ENCODE measurements at regions not wholly inside any gene's neighbourhood (a gene's known extent, or its start where the extent isn't known, plus 50 kb on each side); places are given as distances from the start of the nearest gene placed in this dataset.

DNA sequence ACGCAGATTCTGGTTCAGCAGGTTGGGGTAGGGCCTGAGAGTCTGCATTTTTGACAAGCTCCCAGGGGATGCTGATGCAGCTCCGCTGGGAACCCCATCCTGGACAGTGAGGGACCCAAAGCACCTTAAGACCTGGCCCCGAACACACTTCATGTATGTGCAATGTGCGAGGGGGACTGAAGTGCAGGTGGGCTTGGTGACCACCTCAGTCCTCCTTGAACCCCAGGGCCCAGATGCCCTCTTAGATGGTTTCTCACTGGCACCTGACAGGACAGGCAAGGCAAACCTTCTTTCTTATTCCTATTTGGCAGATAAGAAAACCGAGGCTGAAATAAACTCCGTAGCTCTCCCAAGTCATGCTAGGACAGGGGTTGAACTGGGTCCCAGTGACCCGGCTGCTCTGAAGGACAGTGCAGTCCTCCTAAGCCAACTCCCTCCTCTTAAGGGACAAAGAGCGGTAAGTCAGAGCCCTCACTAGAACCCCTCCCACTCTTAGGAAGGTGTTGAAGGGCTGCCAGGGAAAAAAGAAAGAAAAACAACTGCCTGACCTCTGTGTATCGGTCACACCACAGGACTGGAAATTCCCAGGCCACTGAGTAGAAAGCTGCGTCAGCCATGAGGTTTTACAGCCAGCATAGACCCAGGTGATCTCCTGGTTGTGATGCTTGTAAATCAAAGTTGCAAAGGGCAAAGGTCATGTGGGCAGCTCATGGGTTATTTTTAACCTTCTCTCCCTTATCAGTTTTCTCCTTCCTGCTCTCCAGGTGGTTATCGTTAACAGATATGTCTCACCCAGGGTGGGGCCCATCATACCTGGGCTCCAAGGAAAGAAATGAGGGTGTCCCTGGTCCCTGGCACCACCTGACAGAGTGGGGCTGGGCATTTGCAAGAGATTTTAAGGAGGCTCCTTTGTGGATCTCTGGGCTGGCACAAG, 90.9 kb upstream of the SMNDC1 start:
- peak; percentile 90 for FAIRE-seq
- peak; percentile 96 for DNase-seq (ENCODE audit: low spot score)

DNA sequence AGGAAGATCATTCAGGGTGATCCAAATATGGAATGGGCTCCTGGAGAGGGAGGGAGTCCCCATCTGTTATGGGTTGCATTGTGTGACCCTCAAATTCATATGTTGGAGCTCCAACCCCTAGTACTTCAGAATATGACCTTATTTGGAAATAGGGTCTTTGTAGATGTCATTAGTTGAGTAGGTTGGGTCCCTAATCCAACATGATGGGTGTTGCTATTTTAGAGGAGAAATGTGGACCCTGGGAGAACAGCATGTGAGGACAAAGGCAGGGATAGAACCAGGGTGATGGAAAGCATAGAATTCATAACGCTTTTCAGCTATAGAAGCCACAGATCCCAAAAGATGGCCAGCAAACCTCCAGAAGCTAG, 91.5 kb upstream of the SMNDC1 start:
- DNase-seq (ENCODE audit: low spot score), result no peak
- no peak for FAIRE-seq

DNA sequence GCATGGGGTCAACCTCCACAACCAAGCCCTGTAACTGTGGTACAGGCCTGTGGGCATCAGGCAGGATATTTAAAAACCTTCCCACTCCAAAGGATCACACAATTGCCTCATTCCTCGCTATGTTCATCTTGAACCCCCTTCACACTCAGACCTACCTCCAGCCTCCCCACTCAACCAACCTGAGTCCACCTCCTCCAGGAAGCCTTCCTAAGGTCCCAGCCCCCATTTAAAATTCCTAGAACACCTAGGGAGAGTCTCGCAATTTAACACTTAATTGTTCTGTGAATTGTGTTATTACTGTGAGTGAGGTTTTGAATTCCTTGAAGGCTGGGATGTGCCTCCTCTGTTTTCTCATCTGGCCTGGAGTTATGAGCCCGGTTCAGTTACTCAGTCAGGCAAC, 93.1 kb upstream of the SMNDC1 start:
- no peak for FAIRE-seq

DNA sequence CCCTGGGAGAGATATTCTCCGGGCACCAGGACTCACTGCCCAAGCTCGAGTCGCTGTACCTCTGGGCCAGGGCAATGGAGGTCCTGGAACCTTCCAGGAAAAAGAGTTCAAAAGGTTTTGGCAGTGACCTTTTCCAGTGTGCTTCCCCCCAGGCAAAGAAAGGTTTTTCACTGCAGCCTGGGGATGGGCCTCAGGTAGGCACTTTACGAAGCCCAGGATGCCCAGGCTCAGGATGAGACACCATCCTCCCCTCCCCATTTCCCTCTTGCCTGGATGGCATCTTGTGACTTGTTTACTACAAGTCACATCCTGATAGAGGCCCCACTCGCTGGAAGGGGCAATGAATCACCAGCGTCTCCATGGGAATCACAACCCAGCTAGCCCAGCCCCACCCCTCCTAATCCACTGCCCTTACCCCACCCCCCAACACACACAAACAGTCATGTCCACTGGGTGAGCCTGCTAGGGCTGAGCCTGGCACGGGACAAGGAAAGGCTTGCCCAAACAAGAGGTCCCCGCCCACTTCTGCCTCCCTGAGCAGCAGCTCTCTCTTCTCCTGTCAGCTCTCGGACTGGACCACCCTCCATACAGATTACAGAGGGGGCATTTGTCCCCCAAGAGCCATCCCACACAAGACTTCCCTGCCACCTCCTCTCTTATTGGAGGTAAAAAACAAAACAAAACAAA, 93.8 kb upstream of the SMNDC1 start:
- FAIRE-seq, result peak; percentile 46
- DNase-seq (ENCODE audit: low spot score), result peak; percentile 95

More for the DNA sequence above, 93.1 kb upstream of the SMNDC1 start:
- no peak for DNase-seq (ENCODE audit: low spot score)

DNA sequence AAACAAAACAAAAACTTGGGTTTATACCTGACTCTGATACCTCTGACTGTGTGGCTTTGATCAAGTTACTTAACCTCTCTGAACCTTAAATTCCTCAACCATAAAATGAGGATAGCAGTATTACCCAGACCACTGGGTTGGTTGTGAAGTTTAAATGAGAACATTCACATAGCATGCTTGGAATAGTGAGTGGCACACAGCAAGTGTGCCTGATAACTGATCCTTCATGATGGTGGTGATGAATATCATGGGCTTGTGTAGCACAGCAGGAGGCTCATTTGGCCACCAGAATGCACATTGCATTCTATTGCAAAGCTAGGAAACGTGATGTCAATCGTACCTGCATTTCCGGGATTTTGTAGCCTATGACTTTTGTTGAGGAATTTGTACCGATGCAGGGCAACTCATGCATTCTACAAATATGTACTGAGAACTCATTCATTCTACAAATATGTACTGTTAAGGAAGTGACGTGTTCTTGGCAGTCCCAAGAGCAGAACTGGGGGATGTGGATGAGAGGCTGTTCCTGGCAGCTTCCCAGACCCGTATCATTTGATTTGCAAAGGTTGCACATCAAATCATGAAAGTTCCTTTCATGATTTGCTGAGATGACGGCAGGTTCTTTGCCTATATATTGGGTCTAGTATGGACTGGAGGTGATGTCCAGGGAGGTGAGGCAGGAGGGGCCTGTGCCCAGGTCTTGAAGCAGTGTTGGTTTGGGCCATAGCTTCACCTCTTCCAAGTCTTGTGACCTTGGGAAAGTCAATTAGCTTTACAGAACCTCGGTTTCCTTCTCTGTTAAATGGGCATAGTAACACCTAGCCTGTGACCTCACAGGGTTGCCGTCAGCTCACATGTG, 94.6 kb upstream of the SMNDC1 start:
- FAIRE-seq, result peak; percentile 74
- peak; percentile 99 for DNase-seq (ENCODE audit: low spot score)

DNA sequence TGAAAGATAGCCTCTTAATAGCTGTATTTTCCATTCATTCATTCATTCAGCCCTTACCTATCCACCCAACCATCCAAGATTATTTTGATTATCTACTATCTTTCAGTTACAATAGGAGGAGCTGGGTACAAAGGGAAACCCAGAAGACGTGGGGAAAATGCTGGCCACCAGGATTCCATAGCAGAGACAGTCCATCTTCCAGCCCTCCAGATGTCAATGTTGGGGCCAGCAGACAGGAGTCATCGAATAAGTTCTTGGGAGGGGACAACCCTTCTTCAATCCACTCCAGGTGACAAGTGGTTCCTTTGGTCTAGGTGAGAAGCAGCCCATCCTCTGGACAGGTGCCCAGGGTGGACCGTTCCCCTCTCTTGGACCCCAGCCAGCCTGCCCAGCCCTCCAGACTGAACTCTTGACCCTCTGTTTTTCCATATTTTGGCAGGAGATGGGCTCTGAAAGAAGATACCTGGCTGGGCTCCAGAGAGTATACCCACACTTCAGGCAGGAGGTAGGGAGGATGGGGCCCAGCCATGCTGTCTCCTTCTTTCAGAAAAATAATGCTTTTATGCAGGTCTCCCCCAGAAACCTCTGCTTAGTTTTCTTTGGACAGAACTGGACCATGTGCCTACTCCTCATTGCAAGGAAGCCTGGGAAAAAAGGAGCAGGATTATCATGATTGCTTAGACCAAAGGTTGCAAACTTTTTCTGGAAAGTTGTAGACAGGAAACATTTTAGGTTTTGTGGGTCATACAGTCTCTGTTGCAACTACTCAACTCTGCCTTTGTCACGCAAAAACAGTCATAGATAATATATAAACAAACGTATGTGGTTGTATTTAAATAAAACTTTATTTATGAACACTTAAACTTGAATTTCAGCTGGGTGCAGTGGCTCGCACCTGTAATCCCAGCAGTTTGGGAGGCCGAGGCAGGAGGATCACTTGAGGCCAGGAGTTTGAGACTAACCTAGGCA, 95.5 kb upstream of the SMNDC1 start:
- no peak for FAIRE-seq
- DNase-seq (ENCODE audit: low spot score), result no peak

DNA sequence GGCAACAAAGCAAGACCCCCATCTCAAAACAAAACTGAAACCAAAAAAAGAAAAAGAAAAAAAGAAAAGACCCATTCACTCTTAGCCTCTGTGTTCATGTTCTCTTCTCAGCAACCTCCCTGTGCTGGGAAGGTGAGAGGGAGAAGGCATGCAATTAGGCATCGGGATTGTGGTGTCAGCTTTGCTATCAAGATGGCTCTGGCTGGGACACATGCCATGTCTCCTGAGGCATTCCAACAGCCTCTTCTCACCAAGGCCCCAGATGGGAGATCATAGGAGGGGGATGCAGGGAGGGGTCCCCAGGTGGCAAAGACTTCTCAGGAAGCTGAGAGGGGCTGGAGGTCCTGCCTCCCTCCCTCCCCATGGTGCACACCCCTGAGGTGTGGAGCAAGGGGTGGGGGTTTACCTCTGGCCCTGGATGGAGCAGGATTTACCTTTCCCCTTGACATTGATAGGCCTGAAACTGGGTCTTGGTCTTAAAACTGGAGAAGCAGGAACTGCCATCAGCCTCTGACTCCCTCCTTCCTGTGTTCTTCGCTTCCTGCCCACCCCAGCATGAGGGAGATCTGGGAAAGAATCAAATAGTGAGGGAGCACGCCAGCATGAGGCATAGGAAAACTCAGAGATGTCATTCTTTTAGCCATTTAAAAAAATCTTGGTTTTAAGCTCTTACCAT, 96.2 kb upstream of the DUSP5 start:
- no peak for DNase-seq (ENCODE audit: low spot score)
- no peak for FAIRE-seq

DNA sequence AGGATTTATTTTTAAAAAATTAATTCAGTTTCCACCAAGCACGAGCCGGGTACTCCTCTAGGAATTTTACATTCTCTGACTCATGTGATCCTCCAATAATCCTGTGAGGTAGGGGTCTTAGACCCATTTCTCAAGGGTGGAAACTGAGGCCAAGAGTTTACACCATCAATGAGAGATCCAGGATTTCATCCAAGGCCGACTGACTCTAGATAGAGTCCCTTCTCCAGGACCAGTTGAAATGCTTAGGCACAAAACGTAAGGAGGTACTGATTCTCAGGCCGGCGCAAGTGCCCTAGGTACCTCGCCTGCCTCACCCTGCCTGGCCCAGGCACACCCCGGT, 95.7 kb upstream of the DUSP5 start:
- DNase-seq (ENCODE audit: low spot score), result no peak
- FAIRE-seq, result no peak

DNA sequence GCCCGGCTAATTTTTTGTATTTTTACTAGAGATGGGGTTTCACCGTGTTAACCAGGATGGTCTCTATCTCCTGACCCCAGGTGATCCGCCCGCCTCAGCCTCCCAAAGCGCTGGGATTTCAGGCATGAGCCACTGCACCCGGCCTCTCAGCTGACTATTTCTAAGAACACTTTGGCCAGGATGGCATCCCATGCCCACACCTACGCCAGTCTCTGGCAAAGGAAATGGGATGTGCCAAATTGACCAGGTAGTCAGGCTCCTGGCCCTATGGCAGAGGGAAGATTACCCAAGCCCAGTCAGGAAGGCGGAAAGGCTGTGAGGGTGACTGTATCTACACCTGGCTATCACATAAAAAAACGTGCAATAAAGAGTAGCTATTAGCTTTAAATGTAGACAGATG, 94.1 kb upstream of the DUSP5 start:
- DNase-seq (ENCODE audit: low spot score), result no peak
- FAIRE-seq, result no peak

DNA sequence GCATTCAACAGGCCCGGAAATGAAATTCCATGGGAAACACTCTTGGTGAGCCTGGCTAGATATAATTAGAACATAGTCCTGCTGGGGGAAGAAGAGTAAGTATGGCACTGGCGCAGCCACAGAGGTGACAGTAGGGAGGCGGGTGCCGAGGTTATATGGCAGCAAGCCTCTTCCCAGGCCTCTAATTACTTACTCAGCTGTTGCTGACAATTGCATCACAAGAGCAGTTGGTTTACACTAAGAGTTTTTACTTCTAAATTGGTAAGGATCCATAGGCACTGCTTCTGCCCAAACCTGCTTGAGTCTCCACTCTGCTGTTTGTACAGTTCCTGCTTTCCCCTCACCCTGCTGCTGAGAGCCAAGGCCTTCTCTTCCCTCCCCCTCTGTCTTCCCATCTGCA, 93.3 kb upstream of the DUSP5 start:
- FAIRE-seq (no peak), DNase-seq (ENCODE audit: low spot score) (no peak)

DNA sequence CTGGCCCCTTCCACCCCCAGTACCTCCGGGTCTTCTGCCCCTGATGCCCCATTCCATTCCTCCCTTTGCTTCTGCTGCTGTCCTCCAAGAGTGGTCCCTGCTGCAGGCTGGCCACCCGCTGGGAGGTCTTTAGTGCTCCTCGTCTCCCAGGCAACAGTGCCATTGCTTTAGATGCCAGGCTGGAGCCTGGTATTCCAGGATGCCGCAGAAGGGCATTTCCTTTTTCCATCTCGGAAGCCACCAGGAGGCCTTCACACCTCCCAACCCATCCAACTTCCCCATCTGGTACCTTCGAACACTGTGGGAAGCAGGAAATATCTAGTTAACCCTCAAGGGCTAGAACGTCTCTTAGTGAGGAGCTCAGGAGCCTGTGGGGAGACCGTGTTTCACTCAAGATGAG, 92.9 kb upstream of the DUSP5 start:
- no peak for FAIRE-seq
- DNase-seq (ENCODE audit: low spot score), result no peak

DNA sequence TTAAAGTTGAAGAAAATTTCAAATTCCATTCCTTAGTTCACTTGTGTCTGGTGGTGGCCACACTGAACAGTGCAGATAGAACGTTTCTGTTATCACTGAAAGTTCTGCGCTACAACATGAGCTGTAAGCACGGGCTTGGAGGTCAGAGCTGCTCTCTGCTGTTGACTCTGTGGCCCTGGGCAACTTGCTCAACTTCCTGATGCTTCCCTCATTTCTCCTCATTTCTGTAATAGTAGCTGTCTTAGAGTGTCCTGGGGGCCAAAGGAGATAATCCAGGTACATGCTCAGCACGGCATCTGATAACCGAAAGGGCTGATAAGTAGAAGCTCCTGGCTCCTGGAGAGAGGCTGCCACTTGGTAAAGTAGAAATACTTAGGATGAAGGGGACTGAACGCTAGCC, 92.3 kb upstream of the DUSP5 start:
- FAIRE-seq (no peak), DNase-seq (ENCODE audit: low spot score) (no peak)

DNA sequence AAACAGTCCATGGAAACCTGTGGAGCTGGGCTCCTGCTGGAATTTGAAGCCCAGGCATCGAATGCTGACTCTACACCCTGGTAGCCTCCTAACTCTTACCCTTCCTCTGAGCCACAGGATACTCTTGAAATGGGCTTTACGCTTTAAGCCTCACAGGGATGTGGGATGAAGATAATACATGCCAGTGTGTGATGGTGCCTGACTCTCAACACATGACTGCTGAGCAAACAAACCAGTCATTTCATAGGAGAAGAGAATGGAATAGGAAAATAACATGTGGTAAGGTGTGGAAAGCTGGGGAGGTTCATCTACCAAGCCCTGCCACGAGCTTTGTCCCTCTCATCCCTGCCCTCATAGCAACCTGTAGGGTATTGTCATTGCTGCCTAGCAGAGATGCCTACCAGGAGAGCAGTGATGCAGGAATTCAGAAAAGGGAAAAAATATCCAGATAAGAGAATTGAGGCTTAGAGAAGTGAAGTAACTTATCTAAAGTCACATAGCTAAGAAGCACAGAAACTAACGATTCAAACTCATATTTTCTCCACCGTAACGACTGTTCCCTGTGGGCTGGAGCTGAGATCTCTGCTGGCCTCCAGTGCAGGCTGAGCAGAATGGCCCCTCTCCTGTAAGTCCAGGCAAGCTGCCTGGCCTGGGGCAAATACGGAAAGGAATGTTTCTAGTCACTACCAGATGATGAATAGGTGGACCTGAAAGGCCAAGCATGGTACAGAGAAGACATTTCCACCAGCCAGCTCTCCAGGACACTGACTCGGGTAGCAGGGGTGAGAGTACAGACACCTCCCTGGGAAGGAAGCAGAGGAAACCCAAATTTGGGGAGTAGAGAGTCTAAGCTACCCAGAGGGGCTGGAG, 90.2 kb upstream of the DUSP5 start:
- no peak for FAIRE-seq

DNA sequence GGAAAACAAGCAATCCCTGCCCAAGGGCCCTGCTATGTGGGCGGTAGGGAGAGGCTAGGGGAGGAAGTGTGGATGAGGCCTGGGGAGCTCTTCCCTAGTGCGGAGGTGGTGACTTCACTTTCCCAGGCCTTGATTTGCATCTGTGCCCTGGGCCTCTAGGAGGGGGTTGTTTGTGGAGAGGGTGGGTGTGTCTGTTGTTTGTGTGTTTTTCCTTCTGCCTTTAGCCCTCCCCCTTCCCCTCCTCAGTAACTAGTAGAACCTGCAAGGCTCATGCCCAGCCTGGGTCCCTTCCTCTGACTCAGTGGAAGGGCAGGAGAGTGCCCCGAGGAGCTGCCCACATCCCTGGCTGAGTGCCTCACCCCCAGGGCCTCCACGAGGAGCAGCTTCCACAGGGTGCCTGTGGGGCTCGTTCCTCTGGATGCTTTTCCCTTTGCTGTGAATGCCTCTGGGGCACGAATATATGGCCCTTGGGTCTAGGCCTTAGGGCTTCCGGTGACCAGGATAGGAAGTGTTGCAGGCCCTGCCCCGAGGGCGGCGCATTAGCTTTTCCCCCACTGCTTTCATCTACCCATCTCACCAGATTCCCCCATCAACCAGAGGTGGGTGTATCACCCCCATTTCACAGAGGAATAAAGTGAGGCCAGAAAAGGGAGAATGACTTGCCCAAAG, 89.4 kb upstream of the DUSP5 start:
- FAIRE-seq (no peak), DNase-seq (ENCODE audit: low spot score) (peak; percentile 20)

More for the DNA sequence above, 90.2 kb upstream of the DUSP5 start:
- peak; percentile 62 for DNase-seq (ENCODE audit: low spot score)

DNA sequence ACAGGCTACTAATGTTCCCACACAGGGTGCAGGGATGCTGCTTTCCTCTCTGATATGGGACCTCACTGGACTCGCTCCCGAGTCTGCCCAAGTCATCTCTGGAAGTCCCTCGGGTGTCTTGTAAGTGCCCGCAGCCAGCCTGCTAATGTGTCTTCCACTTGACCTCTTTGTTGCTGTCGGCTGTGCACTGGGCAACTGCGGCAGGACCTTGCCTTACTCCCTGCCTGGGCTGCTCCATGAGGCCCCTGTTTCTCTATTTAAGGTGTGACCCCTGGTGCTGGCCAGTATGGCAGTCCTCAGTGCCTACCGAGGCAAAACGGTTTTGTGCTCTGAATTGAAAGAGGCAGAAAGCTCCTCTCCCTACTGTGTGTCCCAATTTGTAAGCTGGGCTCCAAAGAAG, 88.8 kb upstream of the DUSP5 start:
- DNase-seq (ENCODE audit: low spot score), result no peak
- FAIRE-seq, result no peak

DNA sequence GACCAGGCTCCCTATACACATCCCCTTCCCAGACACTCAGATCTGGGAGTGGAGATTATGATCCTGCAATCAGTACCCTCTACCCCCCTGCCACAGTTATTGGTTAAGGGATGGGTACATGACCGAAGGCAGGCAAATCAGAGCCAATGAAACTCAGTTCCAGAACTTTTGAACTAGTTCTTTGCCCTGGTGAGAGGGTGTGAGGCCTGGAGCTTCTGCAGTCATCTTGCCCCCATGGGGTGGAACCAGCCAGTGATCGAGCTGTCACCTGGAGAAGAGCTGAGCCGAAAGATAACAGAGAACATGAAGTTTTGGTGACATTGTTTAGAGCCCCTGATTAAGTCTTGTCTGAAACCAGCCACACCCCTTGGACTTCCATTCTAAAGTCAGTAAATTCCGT, 88.2 kb upstream of the DUSP5 start:
- no peak for FAIRE-seq
- DNase-seq (ENCODE audit: low spot score), result no peak

DNA sequence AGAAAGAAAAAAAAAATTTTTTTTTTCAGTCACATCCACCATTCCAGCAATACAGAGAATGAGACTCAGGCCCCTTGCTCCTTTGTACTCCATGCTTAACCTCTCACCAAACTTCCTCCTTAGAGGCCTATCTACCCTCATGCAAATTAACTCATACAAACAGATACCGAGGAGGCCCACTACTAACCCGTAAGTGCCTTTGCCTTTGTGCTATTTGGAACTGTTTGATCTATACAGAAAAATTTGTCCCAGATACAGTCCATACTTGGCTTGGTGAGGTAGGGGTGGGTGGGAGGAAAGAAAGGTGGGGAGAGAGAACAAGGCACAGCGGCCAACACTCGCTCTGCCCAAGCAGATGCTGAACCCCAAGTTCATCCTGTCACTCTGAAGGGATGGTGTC, 87.8 kb upstream of the DUSP5 start:
- no peak for DNase-seq (ENCODE audit: low spot score)
- no peak for FAIRE-seq

DNA sequence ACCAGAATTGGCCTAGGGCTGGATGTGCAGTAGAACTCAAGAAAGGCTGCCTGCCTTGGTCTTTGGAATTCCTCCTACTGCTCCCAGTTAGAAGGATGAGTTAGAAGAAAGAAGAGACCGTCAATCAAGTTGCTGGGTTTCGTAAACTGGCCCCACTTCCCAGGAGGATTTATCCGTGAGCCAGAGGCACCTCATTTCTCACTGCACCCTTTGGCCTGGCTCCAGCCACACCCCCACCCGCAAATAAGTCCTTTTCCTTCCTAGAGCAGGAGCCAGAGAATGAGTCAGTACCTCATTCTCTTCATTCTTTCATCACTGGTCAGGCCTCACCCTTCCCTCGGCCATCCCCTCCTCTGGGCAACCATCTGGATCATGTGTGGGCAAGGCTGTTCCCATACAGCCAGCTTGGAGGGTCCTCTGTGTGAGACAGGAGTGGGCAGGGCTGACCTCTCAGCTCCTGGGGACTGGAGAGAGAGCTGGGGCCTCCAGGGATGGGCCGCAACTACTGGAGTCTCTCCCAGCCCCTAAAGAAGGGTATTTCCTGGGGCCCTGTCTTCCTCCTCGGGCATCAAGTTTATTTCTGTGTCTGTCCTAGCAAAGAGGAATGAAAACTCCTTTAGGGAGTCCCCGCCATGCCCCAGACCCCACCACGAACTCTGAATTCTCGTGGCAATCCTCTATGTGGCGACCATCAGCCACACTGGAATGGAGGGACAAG, 87.2 kb upstream of the DUSP5 start:
- peak; percentile 92 for FAIRE-seq
- peak; percentile 96 for DNase-seq (ENCODE audit: low spot score)

All from RCC 7860 (cell line).